IMR-90 (cell line): ENCODE measurements at regions not wholly inside any gene's neighbourhood (a gene's known extent, or its start where the extent isn't known, plus 50 kb on each side); places are given as distances from the start of the nearest gene placed in this dataset.

Experiments used
- ATAC-seq: fragments of 200-7000 bp; cut with Tn5 transposase; 2 replicates; pipeline ENCODE4 v1.9.1; 2020; ENCODE audit warnings: low read depth, mild to moderate bottlenecking, moderate library complexity
- BruUV-seq: library from RNA; stranded (reverse); fragments of 400-500 nt; replicated peaks from 2 replicates; lab custom pipeline; 2021; lab: Mats Ljungman, UMichigan
- CTCF ChIA-PET: fragments of 300-600 bp; formaldehyde crosslinking; extraction: SDS; loops from one replicate; lab custom pipeline; 2021; ENCODE audit warnings: antibody characterized with exemption; lab: Yijun Ruan, JAX
- POLR2A ChIA-PET: fragments of 300-600 bp; sonication (Branson Sonifier 250); formaldehyde crosslinking; loops from one replicate; lab custom pipeline; 2022; ENCODE audit warnings: antibody characterized with exemption; ENCODE audit not compliant: unreplicated experiment; lab: Charles Lee
- DNase-seq: peaks from one replicate; pipeline ENCODE4 v3.0.0; 2013
- H2AFZ ChIP-seq: replicated peaks from 2 replicates; pipeline ENCODE3; 2013; ENCODE audit warnings: low read length, mild to moderate bottlenecking; ENCODE audit not compliant: poor library complexity
- H2AK5ac ChIP-seq: 2 replicates; pipeline ENCODE4 v1.6.1; 2013; ENCODE audit warnings: low read depth, low read length, inconsistent platforms
- H2AK9ac ChIP-seq: replicated peaks from 2 replicates; pipeline ENCODE3; 2013; ENCODE audit warnings: mild to moderate bottlenecking, low read depth, low read length, moderate library complexity; ENCODE audit not compliant: poor library complexity
- H2BK120ac ChIP-seq: 2 replicates; pipeline ENCODE4 v1.6.1; 2013; ENCODE audit warnings: low read depth, low read length, inconsistent platforms
- H2BK15ac ChIP-seq: 3 replicates; pipeline ENCODE4 v1.6.1; 2013; ENCODE audit warnings: low read depth, low read length, inconsistent platforms
- H2BK20ac ChIP-seq: 2 replicates; pipeline ENCODE4 v1.6.1; 2013; ENCODE audit warnings: low read depth, mild to moderate bottlenecking, inconsistent platforms, low read length, moderate library complexity
- H2BK5ac ChIP-seq: 2 replicates; pipeline ENCODE4 v1.6.1; 2013; ENCODE audit warnings: mild to moderate bottlenecking, low read depth, low read length, inconsistent platforms; ENCODE audit not compliant: poor library complexity, severe bottlenecking
- H3K14ac ChIP-seq: replicated peaks from 2 replicates; pipeline ENCODE4 v1.6.1; 2013; ENCODE audit warnings: low read depth, low read length, inconsistent platforms
- H3K18ac ChIP-seq: 2 replicates; pipeline ENCODE4 v1.6.1; 2013; ENCODE audit warnings: low read depth, low read length, control low read depth
- H3K23ac ChIP-seq: 2 replicates; pipeline ENCODE4 v1.6.1; 2013; ENCODE audit warnings: low read depth, low read length, inconsistent platforms
- H3K27ac ChIP-seq: 2 replicates; pipeline ENCODE4 v1.5.1; 2013; ENCODE audit warnings: mild to moderate bottlenecking, control low read depth, low read length; ENCODE audit not compliant: insufficient read depth
- H3K27me3 ChIP-seq: 2 replicates; pipeline ENCODE4 v1.6.1; 2013; ENCODE audit warnings: low read length; ENCODE audit not compliant: control insufficient read depth, insufficient read depth
- H3K36me3 ChIP-seq: 2 replicates; pipeline ENCODE4 v1.6.1; 2013; ENCODE audit warnings: low read length, mixed read lengths; ENCODE audit not compliant: control insufficient read depth, insufficient read depth
- H3K4ac ChIP-seq: 2 replicates; pipeline ENCODE4 v1.6.1; 2013; ENCODE audit warnings: low read depth, low read length, inconsistent platforms
- H3K4me1 ChIP-seq: 2 replicates; pipeline ENCODE4 v1.6.1; 2013; ENCODE audit warnings: low read length, mixed read lengths; ENCODE audit not compliant: control insufficient read depth, insufficient read depth
- H3K4me2 ChIP-seq: 2 replicates; pipeline ENCODE4 v1.6.1; 2013; ENCODE audit warnings: low read depth, mild to moderate bottlenecking, control low read depth, low read length, moderate library complexity
- H3K4me3 ChIP-seq: 2 replicates; pipeline ENCODE4 v1.5.1; 2013; ENCODE audit warnings: low read depth, mild to moderate bottlenecking, control low read depth, low read length, moderate library complexity; ENCODE audit not compliant: insufficient read depth
- H3K56ac ChIP-seq: 2 replicates; pipeline ENCODE4 v1.6.1; 2013; ENCODE audit warnings: low read length, inconsistent platforms; ENCODE audit not compliant: insufficient read depth; ENCODE audit errors: extremely low read depth
- H3K79me1 ChIP-seq, 2 experiments: 2 replicates each; pipeline ENCODE4 v1.6.1; 2013; ENCODE audit warnings: low read length in 2 of 2, inconsistent platforms in 1 of 2, low read depth in 1 of 2
- H3K9ac ChIP-seq: 2 replicates; pipeline ENCODE4 v1.6.1; 2013; ENCODE audit warnings: low read depth, low read length, control low read depth
- H3K9me1 ChIP-seq: 2 replicates; pipeline ENCODE4 v1.6.1; 2013; ENCODE audit warnings: low read length, inconsistent platforms; ENCODE audit not compliant: insufficient read depth
- H3K9me3 ChIP-seq: 2 replicates; pipeline ENCODE4 v1.6.1; 2013; ENCODE audit warnings: low read length; ENCODE audit not compliant: control insufficient read depth, insufficient read depth
- H4K20me1 ChIP-seq: 2 replicates; pipeline ENCODE4 v1.6.1; 2013; ENCODE audit warnings: low read length, inconsistent platforms; ENCODE audit not compliant: insufficient read depth
- H4K5ac ChIP-seq: 2 replicates; pipeline ENCODE4 v1.6.1; 2013; ENCODE audit warnings: mild to moderate bottlenecking, low read depth, low read length, control low read depth
- H4K8ac ChIP-seq, 2 experiments: 2 replicates each; pipeline ENCODE4 v1.6.1; 2013; ENCODE audit warnings: low read depth in 2 of 2, low read length in 2 of 2, control low read depth in 1 of 2, inconsistent platforms in 1 of 2
- H4K91ac ChIP-seq: 2 replicates; pipeline ENCODE4 v1.6.1; 2013; ENCODE audit warnings: low read depth, low read length, inconsistent platforms; ENCODE audit not compliant: insufficient read depth
- BHLHE40 ChIP-seq: fragments of 150-350 bp; IDR thresholded peaks from 2 replicates; pipeline ENCODE4 v1.6.1; 2016; ENCODE audit warnings: mild to moderate bottlenecking, low read depth, low read length
- CEBPB ChIP-seq: IDR thresholded peaks from 2 replicates; pipeline ENCODE4 v1.6.1; 2012; ENCODE audit warnings: low read depth, low read length, improper control_type of control experiment
- CHD1 ChIP-seq: IDR thresholded peaks from 2 replicates; pipeline ENCODE4 v1.6.1; 2012; ENCODE audit warnings: low read depth, low read length, improper control_type of control experiment
- CTCF ChIP-seq: conservative IDR thresholded peaks from 2 replicates; pipeline ENCODE4 v1.5.1; 2012; ENCODE audit warnings: mild to moderate bottlenecking, low read depth, low read length, improper control_type of control experiment
- ELK1 ChIP-seq: fragments of 150-350 bp; IDR thresholded peaks from 2 replicates; pipeline ENCODE4 v1.6.1; 2016; ENCODE audit warnings: low read depth, mild to moderate bottlenecking, low read length, moderate library complexity, borderline replicate concordance
- FOS ChIP-seq: fragments of 150-350 bp; IDR thresholded peaks from 2 replicates; pipeline ENCODE4 v1.6.1; 2016; ENCODE audit warnings: low read depth, low read length
- MAFK ChIP-seq: IDR thresholded peaks from 2 replicates; pipeline ENCODE4 v1.6.1; 2012; ENCODE audit warnings: low read depth, low read length, improper control_type of control experiment
- MAZ ChIP-seq: IDR thresholded peaks from 2 replicates; pipeline ENCODE4 v1.6.1; 2012; ENCODE audit warnings: low read depth, mild to moderate bottlenecking, low read length, improper control_type of control experiment, moderate library complexity, borderline replicate concordance
- MXI1 ChIP-seq: IDR thresholded peaks from 2 replicates; pipeline ENCODE4 v1.6.1; 2012; ENCODE audit warnings: low read depth, mild to moderate bottlenecking, low read length, moderate library complexity, borderline replicate concordance
- NFE2L2 ChIP-seq: fragments of 150-350 bp; IDR thresholded peaks from 2 replicates; pipeline ENCODE4 v1.6.1; 2016; ENCODE audit warnings: low read depth, mild to moderate bottlenecking, low read length
- POLR2A ChIP-seq: IDR thresholded peaks from 2 replicates; pipeline ENCODE4 v1.6.1; 2012; ENCODE audit warnings: mild to moderate bottlenecking, low read depth, low read length
- RAD21 ChIP-seq: IDR thresholded peaks from 2 replicates; pipeline ENCODE4 v1.6.1; 2012; ENCODE audit warnings: low read length, improper control_type of control experiment
- RCOR1 ChIP-seq: IDR thresholded peaks from 2 replicates; pipeline ENCODE4 v1.6.1; 2012; ENCODE audit warnings: mild to moderate bottlenecking, low read length, improper control_type of control experiment; ENCODE audit not compliant: insufficient replicate concordance
- RFX5 ChIP-seq: IDR thresholded peaks from 2 replicates; pipeline ENCODE4 v1.8.0; 2012; ENCODE audit warnings: low read depth, mild to moderate bottlenecking, low read length, moderate library complexity
- SMC3 ChIP-seq: fragments of 150-350 bp; IDR thresholded peaks from 2 replicates; pipeline ENCODE4 v1.6.1; 2016; ENCODE audit warnings: low read depth, mild to moderate bottlenecking, antibody characterized with exemption, low read length, moderate library complexity
- USF2 ChIP-seq: fragments of 150-350 bp; IDR thresholded peaks from 2 replicates; pipeline ENCODE4 v1.6.1; 2017; ENCODE audit warnings: mild to moderate bottlenecking, antibody characterized with exemption, low read length, low read depth
- WGBS, 2 experiments: methylation state at CpG; one replicate each; pipeline versions ENCODE4 v1.1.5 to v1.1.7; 2013; ENCODE audit warnings: missing lambda C conversion rate in 2 of 2; ENCODE audit not compliant: insufficient read length in 1 of 2; ENCODE audit errors: extremely low coverage in 2 of 2; 5-methylcytosine and 5-hydroxymethylcytosine counted together
- dilution Hi-C: fragments of 300-500 bp; cut with HindIII; formaldehyde crosslinking; loops from one replicate; pipeline ENCODE4 v1.14.3; 2018; ENCODE audit warnings: low sequenced_read_pairs; ENCODE audit not compliant: unreplicated experiment
- in situ Hi-C: fragments of 300-500 bp; cut with MboI; formaldehyde crosslinking; loops from 3 replicates; pipeline ENCODE4 v1.14.3; 2019; ENCODE audit warnings: low sequenced_read_pairs, inconsistent platforms, mixed read lengths
- intact Hi-C: fragments of 100-400 bp; cut with micrococcal nuclease; formaldehyde crosslinking; loops from 2 replicates; pipeline ENCODE4 v1.10.0; 2022

GRCh38 chr20:51867251-51867650 is 64.9 kb upstream of the SALL4 start:
- TF ChIP-seq RCOR1 (no peak), BHLHE40 (no peak), USF2 (no peak), ELK1 (no peak), CEBPB (no peak), FOS (no peak), MAFK (no peak), RFX5 (no peak), CHD1 (no peak), MXI1 (no peak), POLR2A (no peak), MAZ (no peak), SMC3 (no peak), RAD21 (no peak), CTCF (no peak), NFE2L2 (no peak)
- Histone ChIP-seq H3K4me3 (no peak overlapping the region), H3K14ac (no peak overlapping the region), H4K20me1 (no peaks in the 10 kb centered on the region), H3K4me2 (no peak overlapping the region), H4K91ac (no peak overlapping the region), H3K27me3 (peaks cover 14% of the 10 kb centered on the region), H3K36me3 (no peaks in the 10 kb centered on the region), H3K4me1 (no peaks in the 10 kb centered on the region), H3K4ac (no peak overlapping the region), H3K9me1 (no peaks in the 10 kb centered on the region), H3K27ac (no peak overlapping the region), H3K56ac (no peak overlapping the region), H3K18ac (no peak overlapping the region), H3K9ac (no peak overlapping the region), H2AK9ac (no peak overlapping the region), H3K23ac (no peak overlapping the region), H2AK5ac (no peak overlapping the region), H4K5ac (no peak overlapping the region), H2AFZ (no peak overlapping the region), H2BK15ac (no peak overlapping the region), H3K9me3 (no peaks in the 10 kb centered on the region), H2BK5ac (no peak overlapping the region), H3K79me1 (no peaks in the 10 kb centered on the region), H2BK120ac (no peak overlapping the region), H2BK20ac (no peak overlapping the region), H4K8ac (no peak overlapping the region)
- intact Hi-C loops: no loop called here
- dilution Hi-C loops: no loop called here
- no TSS peak for BruUV-seq
- DNase-seq (no peak), ATAC-seq (no peak)
- CTCF ChIA-PET: interaction anchor here (0.6 kb wide), 1 partner anchor 30 kb away, joined by 3 read pairs; no protein-coding TSS in a partner anchor
- in situ Hi-C loops: no loop called here
- POLR2A ChIA-PET: no interaction called here
- WGBS, 2 experiments: no CpG with 5 or more reads among the region's 3 CpGs
